CD14-positive monocyte (primary cell): ENCODE measurements at regions not wholly inside any gene's neighbourhood (a gene's known extent, or its start where the extent isn't known, plus 50 kb on each side); places are given as distances from the start of the nearest gene placed in this dataset.

Experiments
- DNase-seq, 3 donors: peaks; one replicate each; pipeline ENCODE4 v3.0.0-alpha.2; 2011 to 2022
- H2AFZ ChIP-seq: 2 replicates; pipeline ENCODE4 v1.6.0; 2012; ENCODE audit warnings: mild to moderate bottlenecking, low read depth, low read length, inconsistent platforms; ENCODE audit not compliant: insufficient read depth, poor library complexity, severe bottlenecking
- H3K27ac ChIP-seq, 2 donors: 1 replicate in 1 of 2; 2 replicates in 1 of 2; pipeline ENCODE4 v1.5.1; 2012 to 2013; ENCODE audit warnings: low read length in 2 of 2, control low read depth in 1 of 2, inconsistent platforms in 1 of 2, low read depth in 1 of 2, mild to moderate bottlenecking in 1 of 2
- H3K27me3 ChIP-seq, 2 donors: one replicate each; pipeline versions ENCODE4 v1.6.0 to v1.6.1; 2011 to 2013; ENCODE audit warnings: low read length in 2 of 2; ENCODE audit not compliant: control insufficient read depth in 2 of 2, insufficient read depth in 2 of 2
- H3K36me3 ChIP-seq, 2 donors: replicated peaks in 1 of 2; 1 replicate in 1 of 2; 2 replicates in 1 of 2; pipeline versions ENCODE4 v1.5.1 to v1.6.1; 2012 to 2013; ENCODE audit warnings: low read length in 2 of 2, control low read depth in 1 of 2, inconsistent platforms in 1 of 2, mild to moderate bottlenecking in 1 of 2; ENCODE audit not compliant: insufficient read depth in 2 of 2, control insufficient read depth in 1 of 2
- H3K4me1 ChIP-seq, 2 donors: 1 replicate in 1 of 2; 2 replicates in 1 of 2; pipeline versions ENCODE4 v1.5.1 to v1.6.1; 2012 to 2013; ENCODE audit warnings: low read length in 2 of 2, control low read depth in 1 of 2, inconsistent platforms in 1 of 2, mild to moderate bottlenecking in 1 of 2, moderate library complexity in 1 of 2; ENCODE audit not compliant: insufficient read depth in 2 of 2, control insufficient read depth in 1 of 2
- H3K4me2 ChIP-seq: replicated peaks from 2 replicates; pipeline ENCODE3; 2012; ENCODE audit warnings: low read length, moderate library complexity, mild to moderate bottlenecking; ENCODE audit not compliant: poor library complexity, severe bottlenecking; ENCODE audit errors: extremely low read depth
- H3K4me3 ChIP-seq, 3 experiments: fragments of 200-600 bp in 1 of 3; sonication (generic) in 1 of 3; replicated peaks in 1 of 3; 1 replicate in 2 of 3; 2 replicates in 1 of 3; pipeline ENCODE4 v1.5.1; 2011 to 2013; ENCODE audit warnings: low read length in 3 of 3, mild to moderate bottlenecking in 3 of 3, control low read depth in 2 of 3, low read depth in 2 of 3, inconsistent platforms in 1 of 3, moderate library complexity in 1 of 3
- H3K79me2 ChIP-seq: 2 replicates; pipeline ENCODE4 v1.6.0; 2012; ENCODE audit warnings: mild to moderate bottlenecking, control low read depth, inconsistent platforms, low read length, moderate library complexity; ENCODE audit not compliant: insufficient read depth
- H3K9ac ChIP-seq: 2 replicates; pipeline ENCODE4 v1.6.0; 2017; ENCODE audit warnings: low read length, mild to moderate bottlenecking; ENCODE audit not compliant: insufficient read depth, poor library complexity, severe bottlenecking
- H3K9me3 ChIP-seq, 2 donors: replicated peaks in 1 of 2; 1 replicate in 1 of 2; 2 replicates in 1 of 2; pipeline versions ENCODE4 v1.5.1 to v1.6.1; 2012 to 2013; ENCODE audit warnings: low read length in 2 of 2, control low read depth in 1 of 2; ENCODE audit not compliant: control insufficient read depth in 1 of 2, insufficient read depth in 1 of 2
- H4K20me1 ChIP-seq: 2 replicates; pipeline ENCODE4 v1.6.0; 2012; ENCODE audit warnings: mild to moderate bottlenecking, low read length, control low read depth, moderate library complexity; ENCODE audit not compliant: insufficient read depth
- H3K27ac Mint-ChIP-seq, 7 donors: one replicate each; pipeline ENCODE4 v1.8.0; 2020; ENCODE audit warnings: mild to moderate bottlenecking in 7 of 7, mixed read lengths in 7 of 7, moderate library complexity in 6 of 7, inconsistent platforms in 2 of 7
- H3K27me3 Mint-ChIP-seq, 3 donors: one replicate each; pipeline ENCODE4 v1.8.0; 2021 to 2022; ENCODE audit warnings: low read depth in 3 of 3, mild to moderate bottlenecking in 3 of 3, mixed read lengths in 3 of 3, moderate library complexity in 3 of 3, inconsistent platforms in 1 of 3
- H3K36me3 Mint-ChIP-seq, 2 donors: one replicate each; pipeline ENCODE4 v1.8.0; 2020; ENCODE audit warnings: mixed read lengths in 2 of 2, inconsistent platforms in 1 of 2, mild to moderate bottlenecking in 1 of 2
- H3K4me1 Mint-ChIP-seq: one replicate; pipeline ENCODE4 v1.8.0; 2020; ENCODE audit warnings: mild to moderate bottlenecking, mixed read lengths
- H3K4me3 Mint-ChIP-seq, 2 donors: one replicate each; pipeline ENCODE4 v1.8.0; 2020; ENCODE audit warnings: mild to moderate bottlenecking in 2 of 2, mixed read lengths in 2 of 2, moderate library complexity in 1 of 2
- H3K9me3 Mint-ChIP-seq, 7 donors: one replicate each; pipeline ENCODE4 v1.8.0; 2020 to 2022; ENCODE audit warnings: mixed read lengths in 7 of 7, mild to moderate bottlenecking in 6 of 7, moderate library complexity in 6 of 7, inconsistent platforms in 2 of 7
- WGBS: methylation state at CpG from one replicate; pipeline ENCODE4 v1.1.5; 2013; ENCODE audit warnings: missing lambda C conversion rate; ENCODE audit not compliant: insufficient coverage; 5-methylcytosine and 5-hydroxymethylcytosine counted together
- intact Hi-C, 2 donors: fragments of 100-400 bp; cut with micrococcal nuclease; formaldehyde crosslinking; loops; one replicate each; pipeline versions ENCODE4 v1.15.0 to v1.15.1; 2023
- TF ChIP-seq, protein P1 (sequence below): fragments of 200-600 bp; IDR thresholded peaks from one replicate; pipeline ENCODE4 v1.8.0; 2022; ENCODE audit warnings: antibody characterized with exemption, mild to moderate bottlenecking

DNA sequence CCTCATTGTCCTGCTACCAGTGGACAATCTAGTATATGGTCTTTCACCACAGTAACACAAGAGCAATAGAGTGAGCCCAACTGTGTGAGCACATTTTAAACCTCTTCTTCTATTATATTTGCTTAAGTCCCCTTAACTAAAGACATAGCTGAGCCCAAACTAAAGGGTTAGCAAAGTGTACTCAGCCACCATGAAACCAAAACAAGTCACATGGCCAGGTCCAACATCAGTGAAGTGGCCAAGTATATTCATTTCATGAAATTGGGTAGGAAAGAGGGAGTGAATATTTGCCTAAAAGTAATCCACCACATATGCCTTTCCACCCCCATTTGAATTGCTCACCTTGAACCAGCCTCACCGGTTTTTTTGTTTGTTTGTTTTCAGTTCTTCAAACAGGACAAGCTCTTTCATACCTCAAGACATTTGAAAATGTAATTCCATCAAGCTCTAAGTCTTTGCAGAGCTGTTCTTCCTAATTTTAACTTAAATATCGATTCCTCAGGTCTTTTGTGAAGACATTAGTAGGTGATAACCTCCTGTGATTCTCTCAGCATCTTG, 327.0 kb upstream of the SEMA6D start:
- Mint-ChIP-seq H3K36me3 (no peaks in the 10 kb centered on the region), H3K27me3 (peaks cover 0 to 4% (median 0%) of the 10 kb centered on the region in 3 donors), H3K27ac (no peak overlapping the region), H3K4me1 (no peaks in the 10 kb centered on the region), H3K4me3 (no peak overlapping the region), H3K9me3 (peaks cover 0 to 2% (median 0%) of the 10 kb centered on the region in 7 donors)
- no peak overlapping the region for H3K27ac ChIP-seq
- H4K20me1 ChIP-seq: no peaks in the 10 kb centered on the region
- no peak overlapping the region for H3K9ac ChIP-seq
- DNase-seq: no peak
- no peak overlapping the region for H2AFZ ChIP-seq
- WGBS: no CpG with 5 or more reads among the region's 2 CpGs
- H3K79me2 ChIP-seq: no peaks in the 10 kb centered on the region
- H3K4me3 ChIP-seq: no peak overlapping the region
- no peak overlapping the region for H3K4me2 ChIP-seq
- intact Hi-C loops: no loop called here
- no peaks in the 10 kb centered on the region for H3K9me3 ChIP-seq
- TF ChIP-seq, protein P1, sequence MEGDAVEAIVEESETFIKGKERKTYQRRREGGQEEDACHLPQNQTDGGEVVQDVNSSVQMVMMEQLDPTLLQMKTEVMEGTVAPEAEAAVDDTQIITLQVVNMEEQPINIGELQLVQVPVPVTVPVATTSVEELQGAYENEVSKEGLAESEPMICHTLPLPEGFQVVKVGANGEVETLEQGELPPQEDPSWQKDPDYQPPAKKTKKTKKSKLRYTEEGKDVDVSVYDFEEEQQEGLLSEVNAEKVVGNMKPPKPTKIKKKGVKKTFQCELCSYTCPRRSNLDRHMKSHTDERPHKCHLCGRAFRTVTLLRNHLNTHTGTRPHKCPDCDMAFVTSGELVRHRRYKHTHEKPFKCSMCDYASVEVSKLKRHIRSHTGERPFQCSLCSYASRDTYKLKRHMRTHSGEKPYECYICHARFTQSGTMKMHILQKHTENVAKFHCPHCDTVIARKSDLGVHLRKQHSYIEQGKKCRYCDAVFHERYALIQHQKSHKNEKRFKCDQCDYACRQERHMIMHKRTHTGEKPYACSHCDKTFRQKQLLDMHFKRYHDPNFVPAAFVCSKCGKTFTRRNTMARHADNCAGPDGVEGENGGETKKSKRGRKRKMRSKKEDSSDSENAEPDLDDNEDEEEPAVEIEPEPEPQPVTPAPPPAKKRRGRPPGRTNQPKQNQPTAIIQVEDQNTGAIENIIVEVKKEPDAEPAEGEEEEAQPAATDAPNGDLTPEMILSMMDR: no peak
- H3K4me1 ChIP-seq: peaks cover 0 to under 1% of the 10 kb centered on the region in 2 donors
- H3K36me3 ChIP-seq: no peaks in the 10 kb centered on the region
- H3K27me3 ChIP-seq: no peaks in the 10 kb centered on the region

DNA sequence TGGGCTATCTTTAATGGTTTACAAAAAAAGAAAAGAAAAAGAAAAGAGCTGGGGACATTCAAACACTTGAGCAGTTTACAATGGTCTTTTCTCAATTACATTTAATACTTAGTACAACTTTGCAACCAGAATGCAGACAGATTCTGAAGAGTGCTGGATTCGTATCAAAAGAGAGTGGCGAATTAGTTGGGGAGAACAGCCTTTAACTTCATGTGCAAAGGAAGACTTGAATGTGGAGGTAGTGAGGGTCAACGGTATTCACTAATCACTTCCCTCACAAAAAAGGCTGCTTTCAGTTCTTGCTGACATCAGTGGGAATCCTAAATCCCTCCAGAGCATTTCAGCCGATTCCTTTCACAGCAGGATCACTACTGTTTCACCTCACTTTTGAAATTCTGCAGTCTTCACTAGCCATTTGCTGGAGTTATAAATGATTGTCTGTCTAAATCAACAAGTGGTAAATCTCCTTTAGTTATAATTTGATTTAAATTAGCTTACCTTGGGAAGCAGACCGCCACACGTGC, 323.0 kb upstream of the SEMA6D start:
- no peak overlapping the region for H3K4me3 Mint-ChIP-seq
- WGBS: no CpG with 5 or more reads among the region's 6 CpGs
- no peaks in the 10 kb centered on the region for H3K36me3 Mint-ChIP-seq
- Histone ChIP-seq H2AFZ (no peak overlapping the region), H3K4me2 (no peak overlapping the region), H4K20me1 (no peaks in the 10 kb centered on the region), H3K9me3 (no peaks in the 10 kb centered on the region), H3K79me2 (no peaks in the 10 kb centered on the region), H3K4me3 (no peak overlapping the region), H3K36me3 (no peaks in the 10 kb centered on the region), H3K9ac (no peak overlapping the region), H3K27ac (no peak overlapping the region), H3K4me1 (peaks cover 0 to 7% of the 10 kb centered on the region in 2 donors), H3K27me3 (no peaks in the 10 kb centered on the region)
- H3K4me1 Mint-ChIP-seq: no peaks in the 10 kb centered on the region
- H3K27me3 Mint-ChIP-seq: peaks cover 0 to 2% (median 0%) of the 10 kb centered on the region in 3 donors
- no peak for DNase-seq
- peaks cover 0 to 4% (median 0%) of the 10 kb centered on the region in 7 donors for H3K9me3 Mint-ChIP-seq
- TF ChIP-seq, protein P1: no peak
- intact Hi-C loops: no loop called here
- H3K27ac Mint-ChIP-seq: no peak overlapping the region
